ENCODE measurements at regions not wholly inside any gene's neighbourhood (a gene's known extent, or its start where the extent isn't known, plus 50 kb on each side); places are given as distances from the start of the nearest gene placed in this dataset.

DNA sequence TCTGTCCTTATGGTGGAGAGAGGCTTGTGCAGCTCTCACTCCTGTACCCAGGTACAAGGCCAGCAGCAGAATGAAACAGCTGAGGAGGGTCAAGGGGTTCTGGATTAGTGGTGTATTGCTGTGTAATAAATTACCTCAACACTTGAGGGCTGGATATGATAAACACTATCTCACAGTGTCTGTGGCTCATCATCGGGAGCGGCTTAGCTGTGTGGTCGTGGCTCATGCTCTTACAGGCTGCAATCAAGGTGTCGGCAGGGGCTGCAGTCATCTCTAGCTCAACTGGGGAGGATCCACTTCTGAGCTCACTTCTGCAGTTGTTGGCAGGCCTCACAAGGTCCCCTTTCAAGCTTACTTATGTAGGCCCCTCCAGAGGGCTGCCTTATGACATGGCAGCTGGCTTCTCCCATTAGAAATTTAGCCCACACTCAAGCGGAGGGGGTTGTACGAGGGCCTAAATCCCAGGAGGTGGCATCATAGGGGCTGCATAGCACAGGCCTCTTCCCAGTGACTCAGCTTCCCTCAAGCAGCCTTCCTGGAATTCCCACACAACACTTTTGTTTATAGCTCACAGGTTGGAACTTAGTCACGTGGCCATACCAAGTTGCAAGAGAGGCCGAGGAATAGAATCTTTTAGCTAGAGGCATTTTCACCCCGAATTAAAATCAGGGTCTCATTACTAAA lies 148.2 kb upstream of the RPS6KA3 start:
- POLR2A ChIA-PET = no interaction called here

DNA sequence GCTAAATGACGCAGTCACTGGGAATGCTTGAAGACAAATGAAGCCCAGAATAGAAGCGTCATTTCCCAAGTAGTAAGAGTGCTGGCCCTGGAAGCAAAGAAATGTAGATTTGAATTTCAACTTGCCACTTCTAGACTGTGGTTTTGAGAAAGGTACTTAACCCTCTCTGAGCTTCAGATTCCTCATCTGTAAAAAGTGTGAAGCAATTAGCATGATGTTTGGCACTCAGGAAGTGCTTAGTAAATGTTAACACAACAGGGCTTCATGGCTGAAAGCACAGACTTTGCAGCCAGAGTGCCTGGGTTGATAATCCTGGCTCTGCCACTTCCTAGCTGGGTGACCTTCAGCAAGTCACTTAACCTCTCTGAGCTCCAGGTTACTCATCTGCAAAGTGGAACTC lies 147.4 kb upstream of the RPS6KA3 start:
- DNase-seq (ENCODE audit: low spot score) (no peak), ATAC-seq (no peak)
- ChIA-PET POLR2A (no interaction called here), CTCF (no interaction called here)
- H3K36me3 Mint-ChIP-seq = no peaks in the 10 kb centered on the region
- no peaks in the 10 kb centered on the region for H3K4me1 Mint-ChIP-seq
- TF ChIP-seq FOXJ3 (CRISPR knock-in tag; IDR thresholded peaks at IDR 0.05; ENCODE audit: borderline replicate concordance) = no peak
- TF ChIP-seq, protein P1, sequence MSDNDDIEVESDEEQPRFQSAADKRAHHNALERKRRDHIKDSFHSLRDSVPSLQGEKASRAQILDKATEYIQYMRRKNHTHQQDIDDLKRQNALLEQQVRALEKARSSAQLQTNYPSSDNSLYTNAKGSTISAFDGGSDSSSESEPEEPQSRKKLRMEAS (CRISPR knock-in tag; IDR thresholded peaks at IDR 0.05) = no peak
- TF ChIP-seq ZNF423 (CRISPR knock-in tag; IDR thresholded peaks at IDR 0.05) = no peak
- TF ChIP-seq NFYB (CRISPR knock-in tag; conservative IDR thresholded peaks at IDR 0.05; ENCODE audit: low read depth) = no peak
- TF ChIP-seq TEAD4 (CRISPR knock-in tag; IDR thresholded peaks at IDR 0.05) = no peak
- TF ChIP-seq, protein P2, sequence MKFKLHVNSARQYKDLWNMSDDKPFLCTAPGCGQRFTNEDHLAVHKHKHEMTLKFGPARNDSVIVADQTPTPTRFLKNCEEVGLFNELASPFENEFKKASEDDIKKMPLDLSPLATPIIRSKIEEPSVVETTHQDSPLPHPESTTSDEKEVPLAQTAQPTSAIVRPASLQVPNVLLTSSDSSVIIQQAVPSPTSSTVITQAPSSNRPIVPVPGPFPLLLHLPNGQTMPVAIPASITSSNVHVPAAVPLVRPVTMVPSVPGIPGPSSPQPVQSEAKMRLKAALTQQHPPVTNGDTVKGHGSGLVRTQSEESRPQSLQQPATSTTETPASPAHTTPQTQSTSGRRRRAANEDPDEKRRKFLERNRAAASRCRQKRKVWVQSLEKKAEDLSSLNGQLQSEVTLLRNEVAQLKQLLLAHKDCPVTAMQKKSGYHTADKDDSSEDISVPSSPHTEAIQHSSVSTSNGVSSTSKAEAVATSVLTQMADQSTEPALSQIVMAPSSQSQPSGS (CRISPR knock-in tag; IDR thresholded peaks at IDR 0.05; ENCODE audit: borderline replicate concordance, low read depth) = no peak
- TF ChIP-seq CREB1 (CRISPR knock-in tag; IDR thresholded peaks at IDR 0.05) = no peak
- TF ChIP-seq, protein P3, sequence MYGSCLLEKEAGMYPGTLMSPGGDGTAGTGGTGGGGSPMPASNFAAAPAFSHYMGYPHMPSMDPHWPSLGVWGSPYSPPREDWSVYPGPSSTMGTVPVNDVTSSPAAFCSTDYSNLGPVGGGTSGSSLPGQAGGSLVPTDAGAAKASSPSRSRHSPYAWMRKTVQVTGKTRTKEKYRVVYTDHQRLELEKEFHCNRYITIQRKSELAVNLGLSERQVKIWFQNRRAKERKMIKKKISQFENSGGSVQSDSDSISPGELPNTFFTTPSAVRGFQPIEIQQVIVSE (CRISPR knock-in tag; IDR thresholded peaks at IDR 0.05; ENCODE audit: borderline replicate concordance) = no peak
- no peak for TF ChIP-seq ESRRA (CRISPR knock-in tag; IDR thresholded peaks at IDR 0.05; ENCODE audit: borderline replicate concordance)
- TF ChIP-seq CREM (CRISPR knock-in tag; IDR thresholded peaks at IDR 0.05) = no peak
- TF ChIP-seq, protein P4, sequence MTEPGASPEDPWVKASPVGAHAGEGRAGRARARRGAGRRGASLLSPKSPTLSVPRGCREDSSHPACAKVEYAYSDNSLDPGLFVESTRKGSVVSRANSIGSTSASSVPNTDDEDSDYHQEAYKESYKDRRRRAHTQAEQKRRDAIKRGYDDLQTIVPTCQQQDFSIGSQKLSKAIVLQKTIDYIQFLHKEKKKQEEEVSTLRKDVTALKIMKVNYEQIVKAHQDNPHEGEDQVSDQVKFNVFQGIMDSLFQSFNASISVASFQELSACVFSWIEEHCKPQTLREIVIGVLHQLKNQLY (CRISPR knock-in tag; IDR thresholded peaks at IDR 0.05) = no peak
- TF ChIP-seq NR1H2 (CRISPR knock-in tag; IDR thresholded peaks at IDR 0.05) = no peak
- TF ChIP-seq, protein P5, sequence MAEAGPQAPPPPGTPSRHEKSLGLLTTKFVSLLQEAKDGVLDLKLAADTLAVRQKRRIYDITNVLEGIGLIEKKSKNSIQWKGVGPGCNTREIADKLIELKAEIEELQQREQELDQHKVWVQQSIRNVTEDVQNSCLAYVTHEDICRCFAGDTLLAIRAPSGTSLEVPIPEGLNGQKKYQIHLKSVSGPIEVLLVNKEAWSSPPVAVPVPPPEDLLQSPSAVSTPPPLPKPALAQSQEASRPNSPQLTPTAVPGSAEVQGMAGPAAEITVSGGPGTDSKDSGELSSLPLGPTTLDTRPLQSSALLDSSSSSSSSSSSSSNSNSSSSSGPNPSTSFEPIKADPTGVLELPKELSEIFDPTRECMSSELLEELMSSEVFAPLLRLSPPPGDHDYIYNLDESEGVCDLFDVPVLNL (CRISPR knock-in tag; IDR thresholded peaks at IDR 0.05; ENCODE audit: borderline replicate concordance, low read depth) = no peak
- TF ChIP-seq ZNF263 (CRISPR knock-in tag; IDR thresholded peaks at IDR 0.05; ENCODE audit: low read depth) = no peak
- TF ChIP-seq, protein P6, sequence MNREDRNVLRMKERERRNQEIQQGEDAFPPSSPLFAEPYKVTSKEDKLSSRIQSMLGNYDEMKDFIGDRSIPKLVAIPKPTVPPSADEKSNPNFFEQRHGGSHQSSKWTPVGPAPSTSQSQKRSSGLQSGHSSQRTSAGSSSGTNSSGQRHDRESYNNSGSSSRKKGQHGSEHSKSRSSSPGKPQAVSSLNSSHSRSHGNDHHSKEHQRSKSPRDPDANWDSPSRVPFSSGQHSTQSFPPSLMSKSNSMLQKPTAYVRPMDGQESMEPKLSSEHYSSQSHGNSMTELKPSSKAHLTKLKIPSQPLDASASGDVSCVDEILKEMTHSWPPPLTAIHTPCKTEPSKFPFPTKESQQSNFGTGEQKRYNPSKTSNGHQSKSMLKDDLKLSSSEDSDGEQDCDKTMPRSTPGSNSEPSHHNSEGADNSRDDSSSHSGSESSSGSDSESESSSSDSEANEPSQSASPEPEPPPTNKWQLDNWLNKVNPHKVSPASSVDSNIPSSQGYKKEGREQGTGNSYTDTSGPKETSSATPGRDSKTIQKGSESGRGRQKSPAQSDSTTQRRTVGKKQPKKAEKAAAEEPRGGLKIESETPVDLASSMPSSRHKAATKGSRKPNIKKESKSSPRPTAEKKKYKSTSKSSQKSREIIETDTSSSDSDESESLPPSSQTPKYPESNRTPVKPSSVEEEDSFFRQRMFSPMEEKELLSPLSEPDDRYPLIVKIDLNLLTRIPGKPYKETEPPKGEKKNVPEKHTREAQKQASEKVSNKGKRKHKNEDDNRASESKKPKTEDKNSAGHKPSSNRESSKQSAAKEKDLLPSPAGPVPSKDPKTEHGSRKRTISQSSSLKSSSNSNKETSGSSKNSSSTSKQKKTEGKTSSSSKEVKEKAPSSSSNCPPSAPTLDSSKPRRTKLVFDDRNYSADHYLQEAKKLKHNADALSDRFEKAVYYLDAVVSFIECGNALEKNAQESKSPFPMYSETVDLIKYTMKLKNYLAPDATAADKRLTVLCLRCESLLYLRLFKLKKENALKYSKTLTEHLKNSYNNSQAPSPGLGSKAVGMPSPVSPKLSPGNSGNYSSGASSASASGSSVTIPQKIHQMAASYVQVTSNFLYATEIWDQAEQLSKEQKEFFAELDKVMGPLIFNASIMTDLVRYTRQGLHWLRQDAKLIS (CRISPR knock-in tag; IDR thresholded peaks at IDR 0.05; ENCODE audit: borderline replicate concordance) = no peak
- no peak for TF ChIP-seq ETV6 (CRISPR knock-in tag; IDR thresholded peaks at IDR 0.05)
- TF ChIP-seq OVOL2 (CRISPR knock-in tag; IDR thresholded peaks at IDR 0.05; ENCODE audit: borderline replicate concordance) = no peak
- TF ChIP-seq, protein P7, sequence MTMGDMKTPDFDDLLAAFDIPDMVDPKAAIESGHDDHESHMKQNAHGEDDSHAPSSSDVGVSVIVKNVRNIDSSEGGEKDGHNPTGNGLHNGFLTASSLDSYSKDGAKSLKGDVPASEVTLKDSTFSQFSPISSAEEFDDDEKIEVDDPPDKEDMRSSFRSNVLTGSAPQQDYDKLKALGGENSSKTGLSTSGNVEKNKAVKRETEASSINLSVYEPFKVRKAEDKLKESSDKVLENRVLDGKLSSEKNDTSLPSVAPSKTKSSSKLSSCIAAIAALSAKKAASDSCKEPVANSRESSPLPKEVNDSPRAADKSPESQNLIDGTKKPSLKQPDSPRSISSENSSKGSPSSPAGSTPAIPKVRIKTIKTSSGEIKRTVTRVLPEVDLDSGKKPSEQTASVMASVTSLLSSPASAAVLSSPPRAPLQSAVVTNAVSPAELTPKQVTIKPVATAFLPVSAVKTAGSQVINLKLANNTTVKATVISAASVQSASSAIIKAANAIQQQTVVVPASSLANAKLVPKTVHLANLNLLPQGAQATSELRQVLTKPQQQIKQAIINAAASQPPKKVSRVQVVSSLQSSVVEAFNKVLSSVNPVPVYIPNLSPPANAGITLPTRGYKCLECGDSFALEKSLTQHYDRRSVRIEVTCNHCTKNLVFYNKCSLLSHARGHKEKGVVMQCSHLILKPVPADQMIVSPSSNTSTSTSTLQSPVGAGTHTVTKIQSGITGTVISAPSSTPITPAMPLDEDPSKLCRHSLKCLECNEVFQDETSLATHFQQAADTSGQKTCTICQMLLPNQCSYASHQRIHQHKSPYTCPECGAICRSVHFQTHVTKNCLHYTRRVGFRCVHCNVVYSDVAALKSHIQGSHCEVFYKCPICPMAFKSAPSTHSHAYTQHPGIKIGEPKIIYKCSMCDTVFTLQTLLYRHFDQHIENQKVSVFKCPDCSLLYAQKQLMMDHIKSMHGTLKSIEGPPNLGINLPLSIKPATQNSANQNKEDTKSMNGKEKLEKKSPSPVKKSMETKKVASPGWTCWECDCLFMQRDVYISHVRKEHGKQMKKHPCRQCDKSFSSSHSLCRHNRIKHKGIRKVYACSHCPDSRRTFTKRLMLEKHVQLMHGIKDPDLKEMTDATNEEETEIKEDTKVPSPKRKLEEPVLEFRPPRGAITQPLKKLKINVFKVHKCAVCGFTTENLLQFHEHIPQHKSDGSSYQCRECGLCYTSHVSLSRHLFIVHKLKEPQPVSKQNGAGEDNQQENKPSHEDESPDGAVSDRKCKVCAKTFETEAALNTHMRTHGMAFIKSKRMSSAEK (CRISPR knock-in tag; IDR thresholded peaks at IDR 0.05; ENCODE audit: borderline replicate concordance) = no peak
- TF ChIP-seq ZNF121 (CRISPR knock-in tag; IDR thresholded peaks at IDR 0.05) = no peak
- H3K27ac Mint-ChIP-seq = no peak overlapping the region
- H3K9me3 Mint-ChIP-seq = no peaks in the 10 kb centered on the region
- H3K4me3 Mint-ChIP-seq = no peak overlapping the region
- H3K27me3 Mint-ChIP-seq (ENCODE audit: low read depth) = no peaks in the 10 kb centered on the region

More for the DNA sequence above, 148.2 kb upstream of the RPS6KA3 start:
- DNase-seq (ENCODE audit: low spot score) (no peak), ATAC-seq (no peak)
- H3K9me3 Mint-ChIP-seq = no peaks in the 10 kb centered on the region
- no peak overlapping the region for H3K4me3 Mint-ChIP-seq
- H3K4me1 Mint-ChIP-seq = no peaks in the 10 kb centered on the region
- no peaks in the 10 kb centered on the region for H3K36me3 Mint-ChIP-seq
- TF ChIP-seq RORB (CRISPR knock-in tag; IDR thresholded peaks at IDR 0.05) = no peak
- no peak for TF ChIP-seq HMGA2 (CRISPR knock-in tag; IDR thresholded peaks at IDR 0.05)
- no peak for TF ChIP-seq TCF7 (CRISPR knock-in tag; IDR thresholded peaks at IDR 0.05; ENCODE audit: low read depth)
- no peak for TF ChIP-seq NFE2L1 (CRISPR knock-in tag; IDR thresholded peaks at IDR 0.05)
- TF ChIP-seq, protein P8, sequence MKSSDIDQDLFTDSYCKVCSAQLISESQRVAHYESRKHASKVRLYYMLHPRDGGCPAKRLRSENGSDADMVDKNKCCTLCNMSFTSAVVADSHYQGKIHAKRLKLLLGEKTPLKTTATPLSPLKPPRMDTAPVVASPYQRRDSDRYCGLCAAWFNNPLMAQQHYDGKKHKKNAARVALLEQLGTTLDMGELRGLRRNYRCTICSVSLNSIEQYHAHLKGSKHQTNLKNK (CRISPR knock-in tag; IDR thresholded peaks at IDR 0.05) = no peak
- TF ChIP-seq TP53 (CRISPR knock-in tag; IDR thresholded peaks at IDR 0.05) = no peak
- CTCF ChIA-PET = interaction anchor here (0.6 kb wide), 1 partner anchor 162 kb away, joined by 3 read pairs; no protein-coding TSS in a partner anchor
- no peak overlapping the region for H3K27ac Mint-ChIP-seq
- no peaks in the 10 kb centered on the region for H3K27me3 Mint-ChIP-seq (ENCODE audit: low read depth)

All from WTC11 (cell line).